Skin of body (tissue), 1 donor: ENCODE measurements at regions not wholly inside any gene's neighbourhood (a gene's known extent, or its start where the extent isn't known, plus 50 kb on each side); places are given as distances from the start of the nearest gene placed in this dataset.

Experiments
- DNase-seq: peaks from one replicate; lab custom pipeline; 2025; lab: John Stamatoyannopoulos, UW

GRCh38 chr6:151699719-151700118 is 107.8 kb upstream of the ESR1 start:
- DNase-seq, result no peak

- no peak for DNase-seq
These were observed 105.4 kb upstream of the ESR1 start for GRCh38 chr6:151701911-151702562.

- DNase-seq, result no peak
These were observed 104.4 kb upstream of the ESR1 start for GRCh38 chr6:151702851-151703658.

GRCh38 chr6:151704383-151704782 is 103.1 kb upstream of the ESR1 start:
- no peak for DNase-seq

GRCh38 chr6:151705993-151706733 is 101.3 kb upstream of the ESR1 start:
- DNase-seq, result no peak

- DNase-seq, result no peak
These were observed 98.2 kb upstream of the ESR1 start for GRCh38 chr6:151709329-151709728.

GRCh38 chr6:151716526-151716932 is 91.0 kb upstream of the ESR1 start:
- no peak for DNase-seq

- no peak for DNase-seq
These were observed 88.4 kb upstream of the ESR1 start for GRCh38 chr6:151719070-151719469.

- peak; percentile 69 for DNase-seq
These were observed 86.3 kb upstream of the ESR1 start for GRCh38 chr6:151721146-151721545.

- peak; percentile 64 for DNase-seq
These were observed 85.8 kb upstream of the ESR1 start for GRCh38 chr6:151721671-151722070.

GRCh38 chr6:151722342-151722741 is 85.1 kb upstream of the ESR1 start:
- no peak for DNase-seq

GRCh38 chr6:151723152-151723551 is 84.3 kb upstream of the ESR1 start:
- DNase-seq, result no peak

GRCh38 chr6:151729829-151730495 is 77.5 kb upstream of the ESR1 start:
- DNase-seq, result no peak

- DNase-seq, result no peak
These were observed 77.0 kb upstream of the ESR1 start for GRCh38 chr6:151730496-151730870.

GRCh38 chr6:151731313-151731712 is 76.2 kb upstream of the ESR1 start:
- DNase-seq, result no peak

- DNase-seq, result no peak
These were observed 73.7 kb upstream of the ESR1 start for GRCh38 chr6:151733680-151734320.

GRCh38 chr6:151738267-151738666 is 69.2 kb upstream of the ESR1 start:
- no peak for DNase-seq

GRCh38 chr6:151738960-151739359 is 68.5 kb upstream of the ESR1 start:
- DNase-seq, result no peak

GRCh38 chr6:151740820-151741219 is 66.7 kb upstream of the ESR1 start:
- DNase-seq, result no peak

GRCh38 chr6:151747896-151748295 is 59.6 kb upstream of the ESR1 start:
- DNase-seq, result no peak

- no peak for DNase-seq
These were observed 58.1 kb upstream of the ESR1 start for GRCh38 chr6:151749341-151749740.
